GM21360 (cell line): ENCODE measurements at regions not wholly inside any gene's neighbourhood (a gene's known extent, or its start where the extent isn't known, plus 50 kb on each side); places are given as distances from the start of the nearest gene placed in this dataset.
"Not testable (repeated sequence)": the region's sequence is repeated elsewhere in the genome, so short reads cannot be mapped to it uniquely, and the experiment has no call there.

Experiments
- ATAC-seq: cut with Tn5 transposase; IDR thresholded peaks from one replicate; pipeline ENCODE4 v1.9.1; 2021; ENCODE audit warnings: mild to moderate bottlenecking, moderate library complexity; ENCODE audit not compliant: unreplicated experiment

- no peak for ATAC-seq
Measured at GRCh38 chr1:189970331-189971230, 507.1 kb downstream of the BRINP3 start.

- no peak for ATAC-seq
Measured at GRCh38 chr1:189971656-189972055, 506.0 kb downstream of the BRINP3 start.

GRCh38 chr1:189977184-189977583 is 500.5 kb downstream of the BRINP3 start:
- no peak for ATAC-seq

- ATAC-seq = no peak
Measured at GRCh38 chr1:189983166-189983890, 494.3 kb downstream of the BRINP3 start.

GRCh38 chr1:189986516-189986915 is 491.1 kb downstream of the BRINP3 start:
- no peak for ATAC-seq

GRCh38 chr1:189987509-189987908 is 490.2 kb downstream of the BRINP3 start:
- no peak for ATAC-seq

- no peak for ATAC-seq
Measured at GRCh38 chr1:189992856-189993255, 484.8 kb downstream of the BRINP3 start.

GRCh38 chr1:190000365-190000872 is 477.2 kb downstream of the BRINP3 start:
- ATAC-seq = no peak

- no peak for ATAC-seq
Measured at GRCh38 chr1:190001187-190001586, 476.5 kb downstream of the BRINP3 start.

GRCh38 chr1:190003376-190003775 is 474.3 kb downstream of the BRINP3 start:
- no peak for ATAC-seq

- no peak for ATAC-seq
Measured at GRCh38 chr1:190011585-190011984, 466.1 kb downstream of the BRINP3 start.

GRCh38 chr1:190019151-190019550 is 458.5 kb downstream of the BRINP3 start:
- not testable (repeated sequence) for ATAC-seq

GRCh38 chr1:190019717-190020116 is 457.9 kb downstream of the BRINP3 start:
- ATAC-seq = no peak

- ATAC-seq = no peak
Measured at GRCh38 chr1:190022709-190023108, 455.0 kb downstream of the BRINP3 start.

- no peak for ATAC-seq
Measured at GRCh38 chr1:190029441-190029840, 448.2 kb downstream of the BRINP3 start.

- no peak for ATAC-seq
Measured at GRCh38 chr1:190043655-190044054, 434.0 kb downstream of the BRINP3 start.

- ATAC-seq = no peak
Measured at GRCh38 chr1:190046231-190046630, 431.4 kb downstream of the BRINP3 start.
